H1 (cell line): ENCODE measurements at regions not wholly inside any gene's neighbourhood (a gene's known extent, or its start where the extent isn't known, plus 50 kb on each side); places are given as distances from the start of the nearest gene placed in this dataset.

Experiments used
- E2F6 ChIP-seq: IDR thresholded peaks from 2 replicates; pipeline ENCODE4 v1.6.1; 2012; ENCODE audit warnings: inconsistent platforms
- EGR1 ChIP-seq: IDR thresholded peaks from 2 replicates; pipeline ENCODE4 v1.6.1; 2011; ENCODE audit warnings: low read depth, low read length, borderline replicate concordance
- EP300 ChIP-seq, 2 experiments: IDR thresholded peaks; 1 replicate in 1 of 2; 2 replicates in 1 of 2; pipeline ENCODE4 v1.6.1; 2011 to 2012; ENCODE audit warnings: low read depth in 2 of 2, low read length in 2 of 2, mild to moderate bottlenecking in 2 of 2, borderline replicate concordance in 1 of 2, inconsistent platforms in 1 of 2, moderate library complexity in 1 of 2
- HDAC6 ChIP-seq: IDR thresholded peaks from one replicate; pipeline ENCODE4 v1.7.1; 2012; ENCODE audit warnings: low read depth, mild to moderate bottlenecking, inconsistent platforms, low read length, moderate library complexity
- SIX5 ChIP-seq: IDR thresholded peaks from 2 replicates; pipeline ENCODE4 v1.6.1; 2011; ENCODE audit warnings: mild to moderate bottlenecking, low read depth, low read length
- SP1 ChIP-seq: IDR thresholded peaks from 2 replicates; pipeline ENCODE4 v1.6.1; 2011; ENCODE audit warnings: low read depth, low read length

- TF ChIP-seq E2F6 = no peak
- no peak for TF ChIP-seq SP1
- TF ChIP-seq SIX5 = no peak
- no peak for TF ChIP-seq EP300 (IDR thresholded peaks at IDR 0.05; ENCODE audit: borderline replicate concordance in 1 of 2, low read depth in 2 of 2, low read length in 2 of 2)
- TF ChIP-seq EGR1 = no peak
- no peak for TF ChIP-seq HDAC6
These were observed 782.9 kb downstream of the BRD1 start (continued) for GRCh38 chr22:49044776-49045175.
